Neural cell (in vitro differentiated cells): ENCODE measurements at regions not wholly inside any gene's neighbourhood (a gene's known extent, or its start where the extent isn't known, plus 50 kb on each side); places are given as distances from the start of the nearest gene placed in this dataset.

Source experiments
- CTCF ChIP-seq: fragments of 450-650 bp; IDR thresholded peaks from 2 replicates; pipeline ENCODE4 v1.5.1; 2014; ENCODE audit warnings: antibody characterized with exemption, mild to moderate bottlenecking, moderate library complexity; ENCODE audit not compliant: poor library complexity, severe bottlenecking
- EP300 ChIP-seq: fragments of 450-650 bp; conservative IDR thresholded peaks from 2 replicates; pipeline ENCODE4 v1.6.1; 2014; ENCODE audit warnings: antibody characterized with exemption, mild to moderate bottlenecking, moderate library complexity; ENCODE audit not compliant: poor library complexity, severe bottlenecking
- EZH2 ChIP-seq: fragments of 200-600, 300-800 bp; shearing (Covaris generic), sonication (generic); IDR thresholded peaks from 2 replicates; pipeline ENCODE4 v1.6.1; 2014; ENCODE audit warnings: antibody characterized with exemption, low read length, borderline replicate concordance, mild to moderate bottlenecking; ENCODE audit not compliant: insufficient read depth, poor library complexity, severe bottlenecking
- MXI1 ChIP-seq: fragments of 450-650 bp; conservative IDR thresholded peaks from 2 replicates; pipeline ENCODE4 v1.6.1; 2014; ENCODE audit warnings: antibody characterized with exemption, mild to moderate bottlenecking; ENCODE audit not compliant: poor library complexity, severe bottlenecking
- POLR2AphosphoS5 ChIP-seq: IDR thresholded peaks from 2 replicates; pipeline ENCODE4 v1.6.1; 2012
- RAD21 ChIP-seq: fragments of 450-650 bp; conservative IDR thresholded peaks from 2 replicates; pipeline ENCODE4 v1.6.1; 2014; ENCODE audit warnings: antibody characterized with exemption, mild to moderate bottlenecking, moderate library complexity
- REST ChIP-seq: IDR thresholded peaks from 2 replicates; pipeline ENCODE4 v1.6.1; 2012; ENCODE audit warnings: borderline replicate concordance
- SMC3 ChIP-seq: fragments of 450-650 bp; conservative IDR thresholded peaks from 2 replicates; pipeline ENCODE4 v1.6.1; 2014; ENCODE audit warnings: antibody characterized with exemption, mild to moderate bottlenecking, moderate library complexity; ENCODE audit not compliant: poor library complexity
- TAF1 ChIP-seq: IDR thresholded peaks from 2 replicates; pipeline ENCODE4 v1.6.1; 2012; ENCODE audit warnings: low read depth

DNA sequence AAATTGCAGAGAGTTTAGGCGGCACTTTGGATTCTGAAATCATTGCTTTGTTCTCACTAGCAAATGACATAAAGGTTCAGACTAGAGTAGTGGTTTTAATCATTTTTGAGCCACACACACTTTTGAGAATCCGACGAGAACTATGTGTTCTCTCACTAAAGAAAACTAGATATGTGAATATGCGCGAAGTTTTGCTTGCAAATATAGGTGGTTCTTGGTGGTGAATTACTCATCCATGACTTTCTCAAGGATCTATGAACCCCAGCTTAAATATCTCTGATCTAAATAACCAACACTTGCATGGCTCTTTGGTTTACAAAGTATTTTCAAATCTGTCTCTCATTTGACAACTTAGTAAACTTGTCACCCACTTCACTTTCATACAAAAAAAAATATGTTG, 54.8 kb downstream of the NOG start:
- no peak for TF ChIP-seq EZH2
- TF ChIP-seq TAF1: no peak
- TF ChIP-seq CTCF: no peak
- TF ChIP-seq POLR2AphosphoS5: no peak
- TF ChIP-seq RAD21: no peak
- TF ChIP-seq REST: no peak
- TF ChIP-seq SMC3: no peak
- TF ChIP-seq MXI1: no peak
- TF ChIP-seq EP300: no peak
